ENCODE measurements at regions not wholly inside any gene's neighbourhood (a gene's known extent, or its start where the extent isn't known, plus 50 kb on each side); places are given as distances from the start of the nearest gene placed in this dataset.
"Not testable (repeated sequence)": the region's sequence is repeated elsewhere in the genome, so short reads cannot be mapped to it uniquely, and the experiment has no call there.

DNA sequence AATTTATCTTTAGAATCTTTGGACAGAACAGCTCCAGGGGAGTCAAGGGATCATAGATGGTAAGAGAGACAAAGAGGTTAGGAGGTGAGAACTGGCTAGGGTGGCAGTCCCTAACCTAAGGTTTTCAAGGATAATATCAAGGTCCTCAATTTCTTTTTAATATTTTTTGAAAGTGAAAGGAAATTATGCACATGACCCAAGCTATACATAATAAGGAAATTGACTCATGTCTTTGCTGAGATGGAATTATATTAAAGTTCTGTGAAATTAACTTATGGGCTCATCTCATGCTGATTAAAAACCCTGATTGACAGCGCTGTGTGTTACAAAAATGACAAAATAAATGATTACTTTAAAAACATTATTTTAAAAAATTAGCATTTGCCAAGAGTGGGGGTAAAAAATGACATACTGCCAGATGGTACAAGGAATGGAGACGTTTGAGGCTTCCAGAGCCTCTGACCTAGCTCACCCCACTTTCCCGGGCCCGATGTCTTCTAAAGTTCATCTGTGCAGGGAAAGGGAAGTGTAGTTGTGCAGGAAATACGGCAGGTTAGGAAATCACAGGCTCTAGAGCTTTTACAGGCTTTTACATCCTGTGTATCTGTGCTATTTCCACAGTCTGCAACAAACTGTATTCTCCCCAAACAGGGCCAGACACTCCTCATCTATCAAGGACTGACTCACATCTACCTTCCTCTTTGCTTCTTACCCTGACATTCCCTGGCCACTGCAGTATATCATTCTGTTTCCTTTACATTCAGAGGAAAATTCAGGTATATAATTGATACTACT, 185.6 kb upstream of the PRSS58 start:
- DNase-seq: no peak

DNA sequence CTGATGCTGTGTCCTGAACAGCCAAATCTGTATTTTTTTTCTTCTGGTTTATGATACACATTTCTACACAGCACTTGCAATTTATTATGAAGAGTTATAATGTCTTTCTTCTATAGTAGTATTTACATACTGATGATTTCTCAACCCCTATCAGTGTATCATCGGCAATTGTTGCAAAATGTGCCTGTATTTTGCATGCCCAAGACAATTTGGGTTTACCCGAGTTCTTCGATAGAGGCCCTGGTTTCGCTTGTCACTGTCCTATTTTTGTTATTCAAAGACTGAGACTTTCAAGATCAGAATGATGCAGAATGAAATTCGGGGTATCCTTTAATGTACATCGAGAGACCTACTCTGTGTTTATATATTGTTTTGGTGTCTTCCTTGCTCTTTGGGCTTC, 184.5 kb upstream of the PRSS58 start:
- DNase-seq: no peak

GRCh38 chr7:142440906-142441411, 183.1 kb upstream of the PRSS58 start:
- DNase-seq: no peak

GRCh38 chr7:142440219-142440905, 182.5 kb upstream of the PRSS58 start:
- no peak for DNase-seq

DNA sequence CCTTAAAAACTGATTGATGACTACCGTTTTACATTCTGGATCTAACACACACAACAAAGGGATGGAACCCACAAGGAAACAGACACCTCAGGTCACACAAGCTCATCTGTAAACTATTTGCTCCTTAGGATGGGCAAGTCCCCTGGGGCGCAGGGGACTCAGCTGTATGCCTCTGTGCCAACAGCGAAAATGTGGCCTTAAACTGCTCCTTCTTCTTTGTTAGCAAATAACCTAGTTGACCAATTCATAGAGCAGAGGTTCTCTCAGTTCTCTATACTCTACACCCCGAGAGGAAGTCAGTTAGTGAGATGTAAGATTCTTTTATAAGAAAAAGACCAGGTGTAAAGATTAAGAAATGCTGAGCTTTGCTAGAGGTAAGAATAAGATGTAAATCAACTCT, 181.9 kb upstream of the PRSS58 start:
- DNase-seq: no peak

DNA sequence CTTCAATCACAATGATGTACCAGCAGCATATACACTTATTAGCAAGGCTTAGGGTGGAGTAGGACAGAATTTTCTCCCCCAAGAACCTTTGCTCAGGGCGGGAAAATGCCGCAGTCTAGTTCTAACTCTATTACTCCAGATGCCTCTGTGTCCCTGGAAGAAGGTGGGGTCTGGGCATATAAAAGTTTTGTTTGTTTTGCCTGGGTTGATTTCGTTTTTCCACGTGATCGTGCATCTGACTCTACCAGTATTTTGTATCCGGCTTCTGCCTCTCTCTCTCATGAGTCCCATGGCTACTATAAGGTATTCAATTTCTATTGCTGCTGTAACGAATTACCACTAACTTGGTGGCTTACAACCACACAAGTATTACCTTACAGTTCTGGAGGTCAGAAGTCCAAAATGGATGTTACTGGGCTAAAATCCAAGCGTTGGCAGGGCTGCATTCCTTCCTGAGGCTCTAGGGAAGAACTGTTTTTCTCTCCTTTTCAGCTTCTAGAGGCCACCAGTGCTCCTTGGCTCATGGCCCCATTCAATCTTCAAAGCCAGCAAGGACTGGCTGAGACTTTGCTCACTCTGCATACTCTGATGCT, 181.2 kb upstream of the PRSS58 start:
- DNase-seq: no peak

DNA sequence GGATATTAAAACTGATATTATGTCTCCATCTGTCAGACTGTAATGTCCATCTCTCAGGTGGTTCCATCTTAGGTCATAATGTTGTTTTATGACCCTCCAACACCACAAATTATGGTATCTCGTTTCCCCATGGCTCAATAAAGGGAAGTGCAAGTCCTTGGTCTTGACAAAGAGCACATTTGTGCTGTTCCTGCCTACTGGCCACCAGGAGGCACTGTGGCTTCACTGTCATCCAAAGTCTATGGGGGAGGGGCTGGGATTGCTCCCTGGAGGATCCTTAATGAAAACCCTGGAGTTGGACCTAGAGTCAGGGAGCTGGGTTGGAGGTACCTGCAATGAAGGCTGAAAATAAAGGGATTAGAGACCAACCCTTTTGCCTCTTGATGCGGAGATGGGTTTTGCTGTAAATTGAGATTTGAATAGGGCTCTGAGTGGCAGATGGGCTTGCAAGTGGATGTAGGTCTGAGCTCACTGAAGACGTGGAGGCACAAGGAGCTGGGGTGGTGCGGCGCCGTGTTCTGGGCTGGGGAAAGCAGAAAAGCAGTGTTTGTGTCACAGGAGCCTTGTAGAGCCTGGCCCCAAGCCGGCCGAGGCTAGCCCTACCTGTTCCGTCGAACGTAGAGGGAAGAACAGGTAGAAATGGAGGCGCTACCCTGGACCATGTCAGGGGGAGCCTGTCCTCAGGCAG, 180.5 kb upstream of the PRSS58 start:
- DNase-seq: peak in 24 of 56 donors; percentile 2 to 45 (median 15)

- no peak for DNase-seq
These were observed 179.9 kb upstream of the PRSS58 start for GRCh38 chr7:142437741-142438140.

GRCh38 chr7:142436601-142437000, 178.7 kb upstream of the PRSS58 start:
- DNase-seq: no peak

DNA sequence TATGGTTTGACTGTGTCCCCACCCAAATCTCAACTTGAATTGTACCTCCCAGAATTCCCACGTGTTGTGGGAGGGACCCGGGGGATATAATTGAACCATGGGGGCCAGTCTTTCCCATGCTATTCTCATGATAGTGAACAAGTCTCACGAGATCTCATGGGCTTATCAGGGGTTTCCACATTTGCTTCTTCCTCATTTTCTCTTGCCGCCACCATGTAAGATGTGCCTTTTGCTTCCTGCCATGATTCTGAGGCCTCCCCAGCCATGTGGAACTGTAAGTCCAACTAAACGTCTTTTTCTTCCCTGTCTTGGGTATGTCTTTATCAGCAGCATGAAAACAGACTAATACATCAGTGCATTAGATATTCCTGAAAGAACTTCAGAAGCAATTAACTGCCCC, 177.7 kb upstream of the PRSS58 start:
- not testable (repeated sequence) for DNase-seq

- DNase-seq: no peak
These were observed 176.9 kb upstream of the PRSS58 start for GRCh38 chr7:142434666-142435167.

- not testable (repeated sequence) for DNase-seq
These were observed 176.3 kb upstream of the PRSS58 start for GRCh38 chr7:142434133-142434532.

GRCh38 chr7:142432377-142432776, 174.5 kb upstream of the PRSS58 start:
- DNase-seq: no peak

GRCh38 chr7:142431491-142431890, 173.6 kb upstream of the PRSS58 start:
- DNase-seq: no peak

- no peak for DNase-seq
These were observed 170.2 kb upstream of the PRSS58 start for GRCh38 chr7:142428094-142428493.

- no peak for DNase-seq
These were observed 167.4 kb upstream of the PRSS58 start for GRCh38 chr7:142425281-142425680.

GRCh38 chr7:142422621-142423020, 164.8 kb upstream of the PRSS58 start:
- DNase-seq: no peak

DNA sequence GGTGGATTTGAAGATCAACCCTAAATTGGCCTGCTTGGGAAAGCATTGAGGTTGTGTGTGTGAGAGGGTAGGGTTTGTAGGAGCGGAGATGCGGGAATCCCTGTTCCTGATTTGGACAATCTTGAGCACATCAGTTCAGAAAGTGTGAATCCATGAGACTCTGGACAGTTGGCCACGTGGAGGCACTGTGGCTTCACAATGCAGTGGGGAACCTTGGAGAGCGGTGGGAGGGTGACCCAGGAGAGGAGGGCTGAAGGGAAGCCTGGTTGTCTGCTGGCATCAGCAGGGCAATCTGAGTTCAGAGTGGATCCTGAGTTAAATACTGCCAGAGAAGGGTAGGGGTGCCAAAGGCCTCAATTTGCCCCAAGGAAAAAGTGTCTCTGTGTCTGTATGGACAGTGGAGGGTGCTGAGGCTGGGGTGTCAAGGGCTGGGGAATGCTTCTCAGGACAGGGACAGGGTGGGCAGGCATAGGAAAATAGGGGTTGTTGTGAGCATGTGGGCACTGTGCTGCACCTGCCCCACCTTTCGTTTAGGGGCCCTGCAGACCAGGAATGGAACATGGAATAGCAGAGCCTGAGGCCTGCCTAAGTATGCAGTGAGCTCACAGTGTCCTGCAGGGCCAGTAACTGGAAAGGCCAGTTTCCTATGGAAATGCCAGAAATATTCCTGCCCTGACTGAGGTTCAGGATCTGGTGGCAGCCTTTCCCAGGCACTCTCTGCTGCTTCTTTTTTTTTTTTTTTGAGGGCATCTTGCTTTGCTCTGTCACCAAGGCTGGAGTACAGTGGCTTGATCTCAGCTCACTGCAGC, 162.9 kb upstream of the PRSS58 start:
- peak in 1 of 56 donors; percentile 21 for DNase-seq

DNA sequence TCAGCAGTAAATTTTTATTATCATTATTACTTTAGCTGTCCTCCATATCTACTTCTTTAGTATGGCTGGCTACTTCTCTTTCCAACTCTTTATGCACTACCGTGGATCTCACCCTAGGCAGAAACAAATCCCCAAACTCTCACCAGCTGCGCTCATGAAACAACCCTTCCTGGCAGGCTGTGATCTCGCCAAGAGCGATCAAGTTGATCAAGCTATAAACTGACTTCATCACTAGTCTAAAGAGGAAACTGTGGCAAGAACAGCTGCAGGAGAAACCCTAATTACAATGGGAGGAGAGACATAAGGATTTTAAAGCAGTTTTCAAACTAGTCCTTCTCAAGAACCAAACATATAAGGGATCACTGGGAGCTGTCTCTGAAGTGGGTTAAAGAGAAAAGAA, 160.5 kb upstream of the PRSS58 start:
- DNase-seq: no peak

DNA sequence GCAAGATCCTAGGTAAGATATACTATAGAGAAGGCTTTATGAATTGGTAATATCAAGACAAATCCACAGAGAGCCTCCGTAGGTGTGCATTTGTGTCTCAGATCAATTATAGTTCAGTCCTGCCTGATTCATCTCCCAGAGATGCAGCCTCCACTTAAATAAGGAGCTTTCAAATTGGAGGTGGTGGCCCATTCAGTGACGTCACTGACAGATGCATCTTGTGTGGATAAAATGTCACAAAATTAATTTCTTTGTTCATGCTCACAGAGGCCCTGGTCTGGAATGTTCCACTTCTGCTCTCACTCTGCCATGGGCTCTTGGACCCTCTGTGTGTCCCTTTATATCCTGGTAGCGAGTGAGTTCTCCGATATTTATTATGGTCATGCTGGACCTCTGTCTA, 157.1 kb upstream of the PRSS58 start:
- peak in 2 of 56 donors; percentile 23 to 43 for DNase-seq

- no peak for DNase-seq
These were observed 156.3 kb upstream of the PRSS58 start for GRCh38 chr7:142414135-142414534.
